MCF 10A (cell line): ENCODE measurements at regions not wholly inside any gene's neighbourhood (a gene's known extent, or its start where the extent isn't known, plus 50 kb on each side); places are given as distances from the start of the nearest gene placed in this dataset.

Source experiments
- BruUV-seq: library from RNA; stranded (reverse); fragments of 400-500 nt; replicated peaks from 2 replicates; lab custom pipeline; 2021; lab: Mats Ljungman, UMichigan
- CTCF ChIA-PET: fragments of 300-600 bp; sonication (Branson Sonifier 250); formaldehyde crosslinking; extraction: SDS; loops from one replicate; lab custom pipeline; 2021; ENCODE audit warnings: antibody characterized with exemption, inconsistent platforms; lab: Yijun Ruan, JAX
- POLR2A ChIA-PET: fragments of 300-600, 350-650 bp; sonication (Branson Sonifier 250); formaldehyde crosslinking; extraction: SDS; loops from one replicate; lab custom pipeline; 2020; ENCODE audit warnings: antibody characterized with exemption, inconsistent platforms; lab: Yijun Ruan, JAX
- DNase-seq: peaks from one replicate; pipeline ENCODE4 v3.0.0-alpha.2; 2018; ENCODE audit not compliant: unreplicated experiment
- H3K27ac Mint-ChIP-seq: one replicate; pipeline ENCODE4 v1.8.0; 2022; ENCODE audit warnings: mild to moderate bottlenecking, low read depth, mixed read lengths; ENCODE audit not compliant: unreplicated experiment
- H3K27me3 Mint-ChIP-seq: one replicate; pipeline ENCODE4 v1.8.0; 2022; ENCODE audit warnings: mixed read lengths; ENCODE audit not compliant: insufficient read depth, unreplicated experiment
- H3K36me3 Mint-ChIP-seq: one replicate; pipeline ENCODE4 v1.8.0; 2022; ENCODE audit warnings: mild to moderate bottlenecking, moderate library complexity, mixed read lengths; ENCODE audit not compliant: insufficient read depth, unreplicated experiment
- H3K4me1 Mint-ChIP-seq: one replicate; pipeline ENCODE4 v1.8.0; 2022; ENCODE audit warnings: mixed read lengths; ENCODE audit not compliant: insufficient read depth, unreplicated experiment
- H3K4me3 Mint-ChIP-seq: one replicate; pipeline ENCODE4 v1.8.0; 2022; ENCODE audit warnings: mild to moderate bottlenecking, moderate library complexity, mixed read lengths; ENCODE audit not compliant: unreplicated experiment
- H3K9me3 Mint-ChIP-seq: one replicate; pipeline ENCODE4 v1.8.0; 2022; ENCODE audit warnings: mixed read lengths; ENCODE audit not compliant: unreplicated experiment
- intact Hi-C: fragments of 100-400 bp; cut with micrococcal nuclease; formaldehyde crosslinking; loops from 2 replicates; pipeline ENCODE4 v1.14.1; 2022
- TF ChIP-seq, protein P1 (sequence below): fragments of 200-600 bp; IDR thresholded peaks from one replicate; pipeline ENCODE4 v1.8.0; 2022; ENCODE audit warnings: antibody characterized with exemption, mild to moderate bottlenecking; ENCODE audit not compliant: unreplicated experiment

DNA sequence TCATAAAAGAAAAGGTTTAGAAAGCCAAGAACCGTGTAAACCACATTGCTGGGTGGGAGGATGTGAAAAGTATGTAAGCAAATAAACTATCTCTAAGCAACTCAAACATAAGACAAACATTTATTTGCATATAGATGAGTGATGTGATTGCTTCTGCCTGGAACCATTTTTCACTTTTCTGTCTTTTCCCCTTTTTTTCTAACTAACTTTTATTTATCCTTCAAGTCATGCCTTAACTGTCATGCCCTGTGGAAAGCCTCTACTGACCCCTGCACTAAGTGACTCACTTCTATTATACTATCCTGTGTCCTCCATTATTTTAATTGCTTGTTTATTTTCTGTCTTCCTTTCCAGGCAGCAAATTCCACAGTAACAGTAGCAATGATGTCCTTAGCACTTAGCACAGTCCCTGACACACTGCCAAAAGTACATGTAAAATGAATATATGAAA, 87.5 kb upstream of the CTAGE1 start:
- POLR2A ChIA-PET, result no interaction called here
- no peak overlapping the region for H3K4me3 Mint-ChIP-seq
- BruUV-seq, result no TSS peak
- TF ChIP-seq, protein P1, sequence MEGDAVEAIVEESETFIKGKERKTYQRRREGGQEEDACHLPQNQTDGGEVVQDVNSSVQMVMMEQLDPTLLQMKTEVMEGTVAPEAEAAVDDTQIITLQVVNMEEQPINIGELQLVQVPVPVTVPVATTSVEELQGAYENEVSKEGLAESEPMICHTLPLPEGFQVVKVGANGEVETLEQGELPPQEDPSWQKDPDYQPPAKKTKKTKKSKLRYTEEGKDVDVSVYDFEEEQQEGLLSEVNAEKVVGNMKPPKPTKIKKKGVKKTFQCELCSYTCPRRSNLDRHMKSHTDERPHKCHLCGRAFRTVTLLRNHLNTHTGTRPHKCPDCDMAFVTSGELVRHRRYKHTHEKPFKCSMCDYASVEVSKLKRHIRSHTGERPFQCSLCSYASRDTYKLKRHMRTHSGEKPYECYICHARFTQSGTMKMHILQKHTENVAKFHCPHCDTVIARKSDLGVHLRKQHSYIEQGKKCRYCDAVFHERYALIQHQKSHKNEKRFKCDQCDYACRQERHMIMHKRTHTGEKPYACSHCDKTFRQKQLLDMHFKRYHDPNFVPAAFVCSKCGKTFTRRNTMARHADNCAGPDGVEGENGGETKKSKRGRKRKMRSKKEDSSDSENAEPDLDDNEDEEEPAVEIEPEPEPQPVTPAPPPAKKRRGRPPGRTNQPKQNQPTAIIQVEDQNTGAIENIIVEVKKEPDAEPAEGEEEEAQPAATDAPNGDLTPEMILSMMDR, result no peak
- peaks cover 5% of the 10 kb centered on the region for H3K9me3 Mint-ChIP-seq
- H3K27me3 Mint-ChIP-seq, result no peaks in the 10 kb centered on the region
- DNase-seq, result no peak
- H3K4me1 Mint-ChIP-seq, result no peaks in the 10 kb centered on the region
- H3K27ac Mint-ChIP-seq, result no peak overlapping the region
- no peaks in the 10 kb centered on the region for H3K36me3 Mint-ChIP-seq
- CTCF ChIA-PET, result no interaction called here
- intact Hi-C loops, result no loop called here

DNA sequence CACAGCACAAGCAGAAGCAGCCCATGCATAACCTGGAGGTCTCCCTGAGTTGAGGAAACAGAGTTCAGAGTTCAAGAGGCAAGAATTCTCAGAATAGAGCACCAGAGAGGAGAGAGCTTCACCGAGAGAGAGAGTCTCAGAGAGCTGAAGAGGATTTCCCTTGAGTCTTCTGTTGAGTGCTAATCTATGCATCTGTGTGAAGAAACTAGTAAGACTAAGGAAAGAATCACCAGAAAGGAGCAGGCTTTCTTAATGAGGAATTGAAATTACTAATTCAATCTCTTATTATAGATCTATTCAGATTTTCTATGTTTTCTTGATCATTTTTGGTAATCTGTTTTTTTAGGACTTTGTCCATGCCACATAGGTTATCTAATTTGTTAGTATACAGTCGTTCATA, 89.3 kb upstream of the CTAGE1 start:
- TF ChIP-seq, protein P1, result no peak
- no TSS peak for BruUV-seq
- Mint-ChIP-seq H3K27me3 (no peaks in the 10 kb centered on the region), H3K4me1 (no peaks in the 10 kb centered on the region), H3K27ac (no peak overlapping the region), H3K4me3 (no peak overlapping the region), H3K9me3 (peaks cover 5% of the 10 kb centered on the region), H3K36me3 (no peaks in the 10 kb centered on the region)
- intact Hi-C loops, result no loop called here
- CTCF ChIA-PET, result no interaction called here
- POLR2A ChIA-PET, result no interaction called here
- DNase-seq, result no peak

DNA sequence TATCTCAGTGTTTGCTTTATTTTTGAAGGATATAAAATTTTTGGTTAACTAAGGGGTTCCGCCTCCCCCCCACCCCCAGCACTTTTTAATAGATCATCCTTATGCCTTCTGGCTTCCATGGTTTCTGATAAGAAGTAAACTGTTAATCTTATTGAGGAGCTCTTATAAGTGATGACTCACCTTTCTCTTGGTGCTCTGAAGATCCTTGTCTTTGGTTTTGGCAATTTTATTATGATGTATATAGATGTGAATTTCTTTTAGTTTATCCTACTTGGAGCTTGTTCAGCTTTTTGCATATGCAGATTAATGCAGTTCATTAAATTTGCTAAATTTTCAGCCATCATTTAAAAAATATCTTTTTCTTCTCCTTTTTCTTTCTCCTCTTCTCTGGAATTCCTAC, 91.7 kb upstream of the CTAGE1 start:
- TF ChIP-seq, protein P1, result no peak
- intact Hi-C loops, result no loop called here
- Mint-ChIP-seq H3K4me3 (no peak overlapping the region), H3K36me3 (no peaks in the 10 kb centered on the region), H3K27ac (no peak overlapping the region), H3K9me3 (peaks cover 5% of the 10 kb centered on the region), H3K27me3 (no peaks in the 10 kb centered on the region), H3K4me1 (no peaks in the 10 kb centered on the region)
- ChIA-PET POLR2A (no interaction called here), CTCF (no interaction called here)
- DNase-seq, result no peak
- no TSS peak for BruUV-seq

DNA sequence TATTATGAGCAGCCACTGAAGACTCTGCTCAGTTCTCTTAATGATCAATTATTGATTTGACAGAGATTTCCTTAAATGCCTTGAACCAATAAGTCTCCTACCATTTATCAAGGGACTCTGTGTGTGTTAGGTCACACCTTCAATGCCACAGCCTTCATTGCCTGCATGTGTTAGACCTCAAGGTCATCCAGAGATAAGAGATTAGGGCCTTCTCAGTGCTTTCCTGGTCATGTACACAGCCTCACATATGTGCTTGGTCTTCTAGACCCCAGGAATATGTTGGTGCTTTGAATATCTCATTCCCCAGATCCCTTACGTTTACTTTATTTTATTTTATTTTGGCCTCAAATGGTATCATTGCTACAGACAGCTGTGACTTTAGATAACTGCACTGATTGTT, 93.0 kb upstream of the CTAGE1 start:
- BruUV-seq, result no TSS peak
- Mint-ChIP-seq H3K27ac (no peak overlapping the region), H3K4me1 (no peaks in the 10 kb centered on the region), H3K9me3 (peaks cover 5% of the 10 kb centered on the region), H3K4me3 (no peak overlapping the region), H3K27me3 (no peaks in the 10 kb centered on the region), H3K36me3 (no peaks in the 10 kb centered on the region)
- ChIA-PET CTCF (no interaction called here), POLR2A (interaction anchor here (1.1 kb wide), 1 partner anchor 29 kb away, joined by 4 read pairs; no protein-coding TSS in a partner anchor)
- no peak for DNase-seq
- intact Hi-C loops, result no loop called here
- TF ChIP-seq, protein P1, result no peak
